Osteocyte (in vitro differentiated cells): ENCODE measurements at regions not wholly inside any gene's neighbourhood (a gene's known extent, or its start where the extent isn't known, plus 50 kb on each side); places are given as distances from the start of the nearest gene placed in this dataset.
"Not testable (repeated sequence)": the region's sequence is repeated elsewhere in the genome, so short reads cannot be mapped to it uniquely, and the experiment has no call there.

Experiments used
- DNase-seq: peaks from one replicate; pipeline ENCODE4 v3.0.0; 2021; ENCODE audit warnings: mixed read lengths; ENCODE audit not compliant: unreplicated experiment; ENCODE audit errors: extremely low spot score
- H3K27ac Mint-ChIP-seq: one replicate; pipeline ENCODE4 v1.8.0; 2021; ENCODE audit warnings: mild to moderate bottlenecking, mixed read lengths; ENCODE audit not compliant: unreplicated experiment
- H3K27me3 Mint-ChIP-seq: one replicate; pipeline ENCODE4 v1.8.0; 2021; ENCODE audit warnings: mixed read lengths; ENCODE audit not compliant: unreplicated experiment
- H3K36me3 Mint-ChIP-seq: one replicate; pipeline ENCODE4 v1.8.0; 2021; ENCODE audit warnings: mixed read lengths; ENCODE audit not compliant: unreplicated experiment
- H3K4me1 Mint-ChIP-seq: one replicate; pipeline ENCODE4 v1.8.0; 2021; ENCODE audit warnings: mixed read lengths; ENCODE audit not compliant: unreplicated experiment
- H3K4me3 Mint-ChIP-seq: one replicate; pipeline ENCODE4 v1.8.0; 2021; ENCODE audit warnings: mild to moderate bottlenecking, moderate library complexity, mixed read lengths; ENCODE audit not compliant: unreplicated experiment
- H3K9me3 Mint-ChIP-seq: one replicate; pipeline ENCODE4 v1.8.0; 2021; ENCODE audit warnings: mixed read lengths; ENCODE audit not compliant: unreplicated experiment
- TF ChIP-seq, protein P1 (sequence below): fragments of 200-600 bp; sonication (generic); IDR thresholded peaks from 2 replicates; pipeline ENCODE4 v1.5.0; 2021; ENCODE audit warnings: antibody characterized with exemption, mild to moderate bottlenecking, moderate library complexity

DNA sequence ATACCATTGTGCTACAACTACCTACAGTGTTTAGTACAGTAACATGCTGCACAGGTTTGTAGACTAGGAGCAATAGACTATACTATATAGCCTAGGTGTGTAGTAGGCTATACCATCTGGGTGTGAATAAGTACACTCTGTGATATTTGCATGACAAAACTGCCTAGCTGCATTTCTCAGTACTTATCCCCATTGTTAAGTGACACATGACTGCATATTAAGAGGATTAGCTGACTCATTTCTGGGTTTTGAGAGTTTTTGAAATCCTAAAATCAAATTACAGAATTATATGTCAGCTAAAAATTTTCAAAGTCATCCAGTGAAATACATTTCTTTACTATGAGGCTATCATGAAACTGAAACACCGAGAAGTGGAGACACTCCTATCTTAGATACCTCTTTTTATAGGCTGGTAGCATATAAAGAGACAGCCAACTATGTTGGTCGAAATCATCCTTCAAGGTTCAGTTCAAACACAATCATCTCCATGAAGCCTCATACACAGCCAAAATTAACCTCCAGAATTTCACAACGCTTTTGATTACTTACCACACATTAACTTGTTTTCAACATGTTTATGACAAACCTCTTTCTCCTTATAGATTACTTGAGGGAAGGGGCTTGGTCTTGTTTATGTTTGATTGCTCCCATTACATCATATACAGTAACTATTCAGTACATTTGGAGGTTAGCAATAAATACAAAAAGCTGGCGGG is 89.8 kb upstream of the ANK3 start:
- Mint-ChIP-seq H3K4me1 (peaks cover 19% of the 10 kb centered on the region), H3K27ac (no peak overlapping the region), H3K36me3 (no peaks in the 10 kb centered on the region), H3K27me3 (no peaks in the 10 kb centered on the region), H3K4me3 (no peak overlapping the region), H3K9me3 (peaks cover 5% of the 10 kb centered on the region)
- no peak for DNase-seq
- TF ChIP-seq, protein P1, sequence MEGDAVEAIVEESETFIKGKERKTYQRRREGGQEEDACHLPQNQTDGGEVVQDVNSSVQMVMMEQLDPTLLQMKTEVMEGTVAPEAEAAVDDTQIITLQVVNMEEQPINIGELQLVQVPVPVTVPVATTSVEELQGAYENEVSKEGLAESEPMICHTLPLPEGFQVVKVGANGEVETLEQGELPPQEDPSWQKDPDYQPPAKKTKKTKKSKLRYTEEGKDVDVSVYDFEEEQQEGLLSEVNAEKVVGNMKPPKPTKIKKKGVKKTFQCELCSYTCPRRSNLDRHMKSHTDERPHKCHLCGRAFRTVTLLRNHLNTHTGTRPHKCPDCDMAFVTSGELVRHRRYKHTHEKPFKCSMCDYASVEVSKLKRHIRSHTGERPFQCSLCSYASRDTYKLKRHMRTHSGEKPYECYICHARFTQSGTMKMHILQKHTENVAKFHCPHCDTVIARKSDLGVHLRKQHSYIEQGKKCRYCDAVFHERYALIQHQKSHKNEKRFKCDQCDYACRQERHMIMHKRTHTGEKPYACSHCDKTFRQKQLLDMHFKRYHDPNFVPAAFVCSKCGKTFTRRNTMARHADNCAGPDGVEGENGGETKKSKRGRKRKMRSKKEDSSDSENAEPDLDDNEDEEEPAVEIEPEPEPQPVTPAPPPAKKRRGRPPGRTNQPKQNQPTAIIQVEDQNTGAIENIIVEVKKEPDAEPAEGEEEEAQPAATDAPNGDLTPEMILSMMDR: no peak

DNA sequence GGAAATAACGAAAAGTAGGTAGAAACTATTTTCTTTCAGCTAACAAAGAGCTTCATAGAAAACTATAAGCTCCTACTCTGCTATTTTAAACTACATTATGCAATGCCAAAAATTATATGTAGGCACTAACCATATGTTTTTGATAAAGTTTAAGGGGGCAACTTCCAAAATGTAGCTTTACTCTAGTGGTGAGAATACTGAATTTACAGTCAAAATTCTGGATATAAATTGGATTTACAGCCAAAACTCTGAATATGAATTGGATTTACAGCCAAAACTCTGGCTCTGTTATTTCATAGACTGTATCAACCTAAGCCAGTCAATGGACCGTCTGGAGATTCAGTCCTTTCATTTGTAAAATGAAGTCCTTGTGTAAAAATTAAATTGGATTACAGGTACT is 86.8 kb upstream of the ANK3 start:
- peaks cover 5% of the 10 kb centered on the region for H3K9me3 Mint-ChIP-seq
- H3K4me1 Mint-ChIP-seq: peaks cover 15% of the 10 kb centered on the region
- no peaks in the 10 kb centered on the region for H3K27me3 Mint-ChIP-seq
- no peak overlapping the region for H3K27ac Mint-ChIP-seq
- H3K4me3 Mint-ChIP-seq: no peak overlapping the region
- DNase-seq: no peak
- TF ChIP-seq, protein P1: no peak
- no peaks in the 10 kb centered on the region for H3K36me3 Mint-ChIP-seq

DNA sequence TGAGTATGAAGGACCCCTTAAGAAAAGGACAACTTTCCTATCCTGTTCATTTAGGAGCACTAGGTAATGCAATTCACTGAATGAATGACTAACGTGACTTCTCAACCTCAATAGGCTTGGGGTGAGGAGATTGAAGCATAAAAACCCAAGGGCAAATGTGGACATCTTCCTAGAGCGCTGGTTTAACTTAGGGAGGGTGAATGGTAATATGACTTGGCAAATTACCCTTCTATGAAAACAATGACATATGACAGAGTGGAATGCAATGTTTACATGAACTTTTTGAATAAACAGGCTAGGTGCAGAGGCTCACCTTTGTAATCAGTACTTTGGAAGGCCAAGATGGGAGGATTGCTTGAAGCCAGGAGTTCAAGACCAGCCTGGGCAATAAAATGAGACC is 83.9 kb upstream of the ANK3 start:
- Mint-ChIP-seq H3K9me3 (no peaks in the 10 kb centered on the region), H3K36me3 (no peaks in the 10 kb centered on the region), H3K4me3 (no peak overlapping the region), H3K27me3 (no peaks in the 10 kb centered on the region), H3K27ac (no peak overlapping the region), H3K4me1 (peaks cover 3% of the 10 kb centered on the region)
- TF ChIP-seq, protein P1: no peak
- DNase-seq: no peak

DNA sequence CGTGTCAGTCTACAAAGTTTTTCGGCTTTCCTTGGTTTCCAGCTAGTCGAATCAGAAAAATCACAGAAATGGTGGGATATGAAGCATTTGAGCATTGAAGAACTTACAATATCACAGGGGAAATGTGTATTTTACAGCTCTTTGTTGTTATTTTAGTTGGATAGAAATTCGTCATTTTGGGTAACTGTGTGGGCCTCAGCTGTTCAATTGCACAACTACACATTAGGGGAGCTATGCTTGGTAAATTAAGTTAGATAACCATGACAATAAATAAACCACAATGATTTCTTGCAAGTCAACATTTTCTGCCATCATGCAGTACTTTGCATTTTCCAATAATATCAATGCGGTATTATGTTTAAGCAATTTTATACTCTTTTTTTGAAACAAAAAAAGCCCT is 80.4 kb upstream of the ANK3 start:
- Mint-ChIP-seq H3K27me3 (no peaks in the 10 kb centered on the region), H3K4me1 (peaks cover 21% of the 10 kb centered on the region), H3K9me3 (no peaks in the 10 kb centered on the region), H3K36me3 (no peaks in the 10 kb centered on the region), H3K27ac (no peak overlapping the region), H3K4me3 (no peak overlapping the region)
- TF ChIP-seq, protein P1: no peak
- no peak for DNase-seq

DNA sequence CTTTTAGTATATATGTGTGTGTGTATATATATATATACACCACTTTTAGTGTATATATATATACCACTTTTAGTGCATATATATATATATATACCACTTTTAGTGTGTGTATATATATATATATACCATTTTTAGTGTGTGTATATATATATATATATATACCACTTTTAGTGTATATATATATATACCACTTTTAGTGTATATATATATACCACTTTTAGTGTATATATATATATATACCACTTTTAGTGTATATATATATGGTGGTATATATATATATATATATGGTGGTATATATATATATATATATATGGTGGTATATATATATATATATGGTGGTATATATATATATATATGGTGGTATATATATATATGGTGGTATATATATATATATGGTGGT is 79.5 kb upstream of the ANK3 start:
- H3K4me1 Mint-ChIP-seq: peaks cover 26% of the 10 kb centered on the region
- not testable (repeated sequence) for H3K27ac Mint-ChIP-seq, H3K4me3 Mint-ChIP-seq, H3K9me3 Mint-ChIP-seq, H3K27me3 Mint-ChIP-seq, DNase-seq, H3K36me3 Mint-ChIP-seq

DNA sequence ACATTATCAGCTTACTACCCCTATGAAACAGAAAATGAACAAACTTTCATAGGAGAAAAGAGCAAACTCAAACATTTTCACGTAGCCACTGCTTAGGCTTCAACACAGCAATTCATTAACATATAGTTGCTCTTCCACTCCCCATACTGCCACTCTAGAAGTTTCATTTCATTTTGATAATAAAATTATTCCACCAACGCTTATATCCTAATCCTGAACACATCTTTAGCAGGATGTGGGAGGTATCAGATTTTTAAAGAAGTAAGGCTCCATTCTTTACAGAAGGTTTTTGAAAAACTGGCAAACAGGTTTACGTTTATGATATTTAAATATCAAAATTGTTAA is 77.5 kb upstream of the ANK3 start:
- Mint-ChIP-seq H3K36me3 (no peaks in the 10 kb centered on the region), H3K27me3 (no peaks in the 10 kb centered on the region), H3K4me3 (no peak overlapping the region), H3K4me1 (peaks cover 32% of the 10 kb centered on the region), H3K27ac (no peak overlapping the region), H3K9me3 (no peaks in the 10 kb centered on the region)
- DNase-seq: no peak
- TF ChIP-seq, protein P1: no peak
